ENCODE measurements at regions not wholly inside any gene's neighbourhood (a gene's known extent, or its start where the extent isn't known, plus 50 kb on each side); places are given as distances from the start of the nearest gene placed in this dataset.

DNA sequence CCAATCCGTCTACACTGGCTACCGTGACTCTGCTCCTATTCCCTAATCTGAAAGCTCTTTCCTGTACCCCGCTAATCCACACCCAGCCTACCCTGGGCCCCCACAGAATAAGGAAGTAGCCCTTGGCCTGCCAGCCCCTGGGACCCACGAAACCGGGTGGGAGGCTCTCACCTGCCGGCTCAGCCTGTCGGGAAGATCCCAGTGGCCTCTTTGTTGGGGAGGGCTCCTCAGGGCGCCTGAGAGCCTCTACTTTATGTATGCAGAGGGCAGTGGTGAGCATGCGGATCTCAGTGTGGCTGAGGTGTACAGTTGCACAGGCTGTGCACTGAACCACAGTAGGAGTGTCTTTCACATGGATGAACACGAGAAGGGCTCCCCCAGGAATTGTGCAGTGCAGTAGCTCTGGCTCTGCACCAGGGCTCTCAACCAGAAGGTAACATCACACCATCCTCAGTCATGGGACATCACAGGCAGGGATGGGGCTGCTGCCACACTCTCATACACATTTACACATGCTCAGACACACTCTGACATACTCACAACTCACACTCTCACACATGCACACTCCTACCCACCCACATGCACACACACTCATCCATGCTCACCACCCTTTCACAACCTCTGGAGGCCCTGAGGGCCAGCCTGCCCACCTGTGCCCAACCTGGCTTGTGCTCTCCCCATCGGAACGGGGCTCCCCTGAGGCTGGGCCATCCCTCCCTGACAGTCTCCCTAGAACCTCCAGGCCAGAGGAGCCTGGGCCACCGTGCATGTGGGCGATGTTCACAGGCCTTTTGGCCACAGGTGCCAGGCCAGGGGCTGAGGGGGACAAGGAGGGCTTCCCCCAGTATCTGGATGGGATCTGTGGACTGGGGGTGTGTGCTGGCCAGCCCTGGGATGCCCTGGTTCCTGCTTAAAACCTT, 135.0 kb downstream of the URI1 start:
- TF ChIP-seq CTCF (conservative IDR thresholded peaks at IDR 0.05; ENCODE audit: low read depth) = no peak
- ChIA-PET CTCF (no interaction called here), POLR2A (ENCODE audit: low non-redundant PET) (no interaction called here)
- H3K27ac ChIP-seq = no peak overlapping the region
- DNase-seq (ENCODE audit: low spot score) = no peak

DNA sequence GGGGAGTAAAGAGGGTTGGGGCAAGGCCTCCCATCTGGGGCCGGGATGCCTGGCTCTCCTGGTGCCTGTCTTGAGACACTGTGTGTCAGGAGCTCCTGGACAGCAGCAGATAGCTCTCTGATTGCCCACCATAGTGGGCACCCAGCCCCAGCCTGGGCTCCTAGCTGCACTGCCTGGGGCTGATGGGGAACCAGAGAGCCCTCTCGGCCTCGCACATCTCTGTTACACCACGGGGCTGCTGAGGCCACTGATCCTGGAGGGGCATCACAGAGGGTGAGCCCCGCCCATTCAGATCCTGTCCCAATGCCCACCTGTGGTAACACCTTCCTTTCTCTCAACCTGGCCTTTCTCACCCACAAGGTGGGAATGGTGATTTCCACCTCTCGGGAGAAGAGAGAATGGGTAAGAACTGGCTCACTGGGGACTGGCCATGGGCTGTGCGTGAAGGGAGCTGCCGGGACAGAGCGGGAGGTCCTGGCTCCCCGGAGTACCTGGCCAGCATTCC, 135.9 kb downstream of the URI1 start:
- no peak for TF ChIP-seq CTCF (conservative IDR thresholded peaks at IDR 0.05; ENCODE audit: low read depth)
- no peak for DNase-seq (ENCODE audit: low spot score)
- ChIA-PET POLR2A (ENCODE audit: low non-redundant PET) (no interaction called here), CTCF (interaction anchor here (0.7 kb wide), 1 partner anchor 50 kb away, joined by 3 read pairs; no protein-coding TSS in a partner anchor)
- no peak overlapping the region for H3K27ac ChIP-seq

GRCh38 chr19:30078381-30078910, 136.4 kb downstream of the URI1 start:
- POLR2A ChIA-PET (ENCODE audit: low non-redundant PET) = no interaction called here
- TF ChIP-seq CTCF (conservative IDR thresholded peaks at IDR 0.05; ENCODE audit: low read depth) = no peak
- H3K27ac ChIP-seq = no peak overlapping the region
- CTCF ChIA-PET = interaction anchor here (0.7 kb wide), 1 partner anchor 49 kb away, joined by 3 read pairs; no protein-coding TSS in a partner anchor
- DNase-seq (ENCODE audit: low spot score) = no peak

DNA sequence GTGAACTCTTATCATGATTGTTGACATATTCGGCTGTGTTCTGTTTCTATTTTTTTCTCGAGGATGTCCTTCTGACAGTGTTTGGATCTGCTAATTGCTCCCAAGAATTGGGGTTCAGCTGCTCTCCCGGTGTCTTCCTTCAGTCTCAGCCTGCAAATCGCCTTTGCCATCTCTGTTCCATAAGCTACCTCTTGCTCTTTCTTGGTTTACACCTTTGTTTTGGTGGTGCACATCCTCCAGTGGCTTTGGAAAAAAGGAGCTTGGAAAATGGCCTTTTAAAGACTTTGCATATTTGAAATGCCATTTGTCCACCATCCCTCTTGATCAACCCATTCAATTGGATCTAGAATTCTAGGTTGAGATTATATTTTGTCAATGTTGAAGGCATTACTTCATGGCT, 137.2 kb downstream of the URI1 start:
- CTCF ChIA-PET = no interaction called here
- POLR2A ChIA-PET (ENCODE audit: low non-redundant PET) = no interaction called here
- no peak overlapping the region for H3K27ac ChIP-seq
- no peak for TF ChIP-seq CTCF (conservative IDR thresholded peaks at IDR 0.05; ENCODE audit: low read depth)
- no peak for DNase-seq (ENCODE audit: low spot score)

GRCh38 chr19:30082168-30082567, 140.1 kb downstream of the URI1 start:
- no peak for TF ChIP-seq CTCF (conservative IDR thresholded peaks at IDR 0.05; ENCODE audit: low read depth)
- H3K27ac ChIP-seq = no peak overlapping the region
- POLR2A ChIA-PET (ENCODE audit: low non-redundant PET) = no interaction called here
- no peak for DNase-seq (ENCODE audit: low spot score)
- CTCF ChIA-PET = interaction anchor here (1.0 kb wide), 1 partner anchor 534 kb away, joined by 4 read pairs; no protein-coding TSS in a partner anchor

GRCh38 chr19:30082611-30083010, 140.6 kb downstream of the URI1 start:
- no peak for DNase-seq (ENCODE audit: low spot score)
- POLR2A ChIA-PET (ENCODE audit: low non-redundant PET) = no interaction called here
- CTCF ChIA-PET = no interaction called here

More at GRCh38 chr19:30082611-30083010, 140.6 kb downstream of the URI1 start:
- TF ChIP-seq CTCF (conservative IDR thresholded peaks at IDR 0.05; ENCODE audit: low read depth) = no peak
- H3K27ac ChIP-seq = no peak overlapping the region
